Adrenal gland (tissue), 9 donors: ENCODE measurements at regions not wholly inside any gene's neighbourhood (a gene's known extent, or its start where the extent isn't known, plus 50 kb on each side); places are given as distances from the start of the nearest gene placed in this dataset.

Source experiments
- DNase-seq, 7 donors: peaks; one replicate each; pipeline ENCODE4 v3.0.0-alpha.2; 2019 to 2020
- H3K27ac ChIP-seq, 5 donors: fragments of 200-600 bp; sonication (generic) in 4 of 5; 1 replicate in 3 of 5; 2 replicates in 2 of 5; pipeline versions ENCODE4 v1.5.1 to v1.8.0; 2016 to 2020; ENCODE audit warnings: mild to moderate bottlenecking in 1 of 5
- H3K27me3 ChIP-seq: fragments of 200-600 bp; 2 replicates; pipeline ENCODE4 v1.8.0; 2021
- H3K36me3 ChIP-seq, 2 donors: fragments of 200-600 bp; replicated peaks in 1 of 2; 1 replicate in 1 of 2; 2 replicates in 1 of 2; pipeline versions ENCODE4 v1.5.1 to v1.8.0; 2018 to 2022
- H3K4me1 ChIP-seq, 2 donors: fragments of 200-600 bp; replicated peaks in 1 of 2; 1 replicate in 1 of 2; 2 replicates in 1 of 2; pipeline versions ENCODE4 v1.5.1 to v1.8.0; 2018 to 2021
- H3K4me3 ChIP-seq, 4 donors: fragments of 200-600 bp; sonication (generic) in 3 of 4; one replicate each; pipeline ENCODE4 v1.5.1; 2016 to 2018
- H3K9me3 ChIP-seq, 3 donors: fragments of 200-600 bp; sonication (generic) in 1 of 3; replicated peaks in 1 of 3; 1 replicate in 2 of 3; 2 replicates in 1 of 3; pipeline versions ENCODE4 v1.5.1 to v1.8.0; 2016 to 2021
- POLR2A ChIP-seq, 2 donors: fragments of 450-650 bp; IDR thresholded peaks; one replicate each; pipeline ENCODE4 v1.6.1; 2017; ENCODE audit warnings: antibody characterized with exemption in 2 of 2, mild to moderate bottlenecking in 2 of 2, moderate library complexity in 1 of 2
- WGBS, 4 donors: extraction: QIAGEN DNeasy Blood & Tissue Kit in 2 of 4; methylation state at CpG; one replicate each; pipeline versions ENCODE4 v1.1.5 to v1.1.7; 2013 to 2017; 5-methylcytosine and 5-hydroxymethylcytosine counted together
- intact Hi-C, 2 donors: fragments of 100-400 bp; cut with DNase I; formaldehyde crosslinking; loops; one replicate each; pipeline versions ENCODE4 v1.14.1 to v1.15.0; 2022 to 2023
- TF ChIP-seq, protein P1 (sequence below), 6 experiments: fragments of 450-650 bp in 4 of 6; fragments of 200-600 bp in 2 of 6; sonication (generic) in 1 of 6; IDR thresholded peaks; 1 replicate in 5 of 6; 2 replicates in 1 of 6; pipeline versions ENCODE4 v1.5.1 to v1.8.0; 2016 to 2021; ENCODE audit warnings: antibody characterized with exemption in 6 of 6, mild to moderate bottlenecking in 2 of 6, moderate library complexity in 1 of 6
- donor health status: healthy with polysubstance abuse.
- donor health status: Bipolar disorder and iron deficiency.
- donor health status: DM: yes; HTN: yes; CAD: no.
- donor health status: DM: no; HTN: no; CAD: no.
- donor health status: DM: no; HTN: no; CAD: no.

DNA sequence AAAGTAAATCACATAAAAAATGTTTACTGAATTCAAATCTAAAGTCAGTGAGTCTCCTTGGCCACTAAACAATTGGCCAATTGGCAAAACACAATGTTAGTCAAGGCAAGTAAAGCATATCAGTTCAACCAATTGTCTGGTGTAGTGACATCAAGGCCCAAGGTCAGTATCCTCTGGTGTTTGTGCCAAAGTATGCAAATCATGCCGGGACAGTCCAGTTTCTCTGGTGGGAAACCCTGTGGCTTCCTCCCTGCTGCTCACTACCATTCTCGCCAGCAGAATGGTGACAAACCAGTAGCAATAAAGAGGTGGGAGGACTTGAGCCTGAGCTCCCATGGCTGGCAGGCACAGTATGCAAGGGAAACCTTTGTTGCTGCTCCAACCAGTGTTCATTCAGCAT lies 314.9 kb upstream of the FGF13 start:
- no peak overlapping the region for H3K27ac ChIP-seq
- intact Hi-C loops: no loop called here
- TF ChIP-seq POLR2A (IDR thresholded peaks at IDR 0.05): no peak
- TF ChIP-seq, protein P1, sequence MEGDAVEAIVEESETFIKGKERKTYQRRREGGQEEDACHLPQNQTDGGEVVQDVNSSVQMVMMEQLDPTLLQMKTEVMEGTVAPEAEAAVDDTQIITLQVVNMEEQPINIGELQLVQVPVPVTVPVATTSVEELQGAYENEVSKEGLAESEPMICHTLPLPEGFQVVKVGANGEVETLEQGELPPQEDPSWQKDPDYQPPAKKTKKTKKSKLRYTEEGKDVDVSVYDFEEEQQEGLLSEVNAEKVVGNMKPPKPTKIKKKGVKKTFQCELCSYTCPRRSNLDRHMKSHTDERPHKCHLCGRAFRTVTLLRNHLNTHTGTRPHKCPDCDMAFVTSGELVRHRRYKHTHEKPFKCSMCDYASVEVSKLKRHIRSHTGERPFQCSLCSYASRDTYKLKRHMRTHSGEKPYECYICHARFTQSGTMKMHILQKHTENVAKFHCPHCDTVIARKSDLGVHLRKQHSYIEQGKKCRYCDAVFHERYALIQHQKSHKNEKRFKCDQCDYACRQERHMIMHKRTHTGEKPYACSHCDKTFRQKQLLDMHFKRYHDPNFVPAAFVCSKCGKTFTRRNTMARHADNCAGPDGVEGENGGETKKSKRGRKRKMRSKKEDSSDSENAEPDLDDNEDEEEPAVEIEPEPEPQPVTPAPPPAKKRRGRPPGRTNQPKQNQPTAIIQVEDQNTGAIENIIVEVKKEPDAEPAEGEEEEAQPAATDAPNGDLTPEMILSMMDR (IDR thresholded peaks at IDR 0.05): no peak
- no peaks in the 10 kb centered on the region for H3K27me3 ChIP-seq
- no peaks in the 10 kb centered on the region for H3K9me3 ChIP-seq
- WGBS, 4 donors: 51 to 73% (median 66%) methylated on average over 2 of the region's 2 CpGs
- no peaks in the 10 kb centered on the region for H3K4me1 ChIP-seq
- no peak for DNase-seq
- H3K36me3 ChIP-seq: no peaks in the 10 kb centered on the region
- H3K4me3 ChIP-seq: no peak overlapping the region

DNA sequence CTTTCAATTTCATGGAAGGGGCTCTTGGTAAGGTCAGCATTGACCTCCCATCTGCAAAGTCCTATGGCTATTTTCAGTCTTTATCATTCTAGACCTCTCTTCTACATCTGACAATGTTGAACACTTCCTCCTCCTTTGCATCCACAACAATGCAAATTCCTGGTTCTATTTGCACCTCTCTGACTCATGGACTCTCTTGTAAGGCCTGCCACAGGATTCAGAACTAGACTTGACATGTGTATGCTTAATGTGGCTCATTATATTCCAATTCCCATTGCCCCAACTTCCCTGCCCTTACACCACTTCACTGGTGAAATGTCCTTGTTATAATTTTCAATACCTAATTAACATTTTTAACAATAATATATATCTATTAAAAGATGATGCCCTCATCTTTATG lies 314.3 kb upstream of the FGF13 start:
- no peaks in the 10 kb centered on the region for H3K27me3 ChIP-seq
- H3K4me3 ChIP-seq: no peak overlapping the region
- TF ChIP-seq, protein P1 (IDR thresholded peaks at IDR 0.05): no peak
- no peak for TF ChIP-seq POLR2A (IDR thresholded peaks at IDR 0.05)
- intact Hi-C loops: no loop called here
- H3K4me1 ChIP-seq: no peaks in the 10 kb centered on the region
- no peak for DNase-seq
- H3K36me3 ChIP-seq: no peaks in the 10 kb centered on the region
- no peak overlapping the region for H3K27ac ChIP-seq
- no peaks in the 10 kb centered on the region for H3K9me3 ChIP-seq

DNA sequence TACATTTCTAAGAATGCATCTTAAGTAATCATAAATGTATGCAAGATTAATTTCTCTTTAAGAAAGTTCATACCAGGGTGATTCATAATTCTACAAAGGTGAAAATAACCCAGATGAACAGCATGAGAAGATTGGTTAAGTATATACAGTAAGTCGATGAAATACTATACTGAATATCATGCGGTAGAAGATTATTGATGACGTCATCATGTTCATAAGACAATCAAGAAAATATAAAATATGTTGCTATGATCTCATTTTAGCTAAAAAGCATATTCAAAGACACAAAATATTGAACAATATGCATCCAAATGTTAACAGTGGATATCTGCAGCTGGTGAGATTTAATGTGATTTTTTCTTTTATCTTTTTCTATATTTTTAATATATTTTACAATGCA lies 312.0 kb upstream of the FGF13 start:
- Histone ChIP-seq H3K27me3 (no peaks in the 10 kb centered on the region), H3K36me3 (no peaks in the 10 kb centered on the region), H3K4me3 (no peak overlapping the region), H3K4me1 (no peaks in the 10 kb centered on the region), H3K9me3 (no peaks in the 10 kb centered on the region), H3K27ac (no peak overlapping the region)
- no peak for DNase-seq
- 67 to 79% (median 73%) methylated on average over 3 of the region's 3 CpGs for WGBS, 4 donors
- intact Hi-C loops: no loop called here
- TF ChIP-seq, protein P1 (IDR thresholded peaks at IDR 0.05): no peak
- TF ChIP-seq POLR2A (IDR thresholded peaks at IDR 0.05): no peak

DNA sequence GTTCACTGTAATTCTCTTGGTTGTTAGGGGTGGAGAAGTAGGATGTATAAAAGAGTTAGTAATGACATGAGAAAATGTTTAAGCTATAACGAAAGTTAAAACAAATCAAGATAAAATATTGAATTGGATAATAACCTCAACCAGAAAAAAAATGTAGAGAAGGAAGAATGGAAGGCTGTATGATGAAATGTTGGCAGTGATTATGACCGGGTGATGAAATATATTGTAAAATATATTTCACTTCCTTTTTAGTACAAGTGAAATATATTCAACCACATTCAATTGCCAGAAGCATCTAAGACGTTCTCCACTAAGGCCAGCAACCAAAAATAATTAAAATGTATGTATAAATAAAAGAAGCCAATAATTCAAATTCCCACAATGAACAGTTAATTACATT lies 309.3 kb upstream of the FGF13 start:
- Histone ChIP-seq H3K9me3 (peaks cover 0 to 2% (median 0%) of the 10 kb centered on the region in 3 donors), H3K36me3 (no peaks in the 10 kb centered on the region), H3K4me3 (no peak overlapping the region), H3K27ac (no peak overlapping the region), H3K4me1 (no peaks in the 10 kb centered on the region), H3K27me3 (no peaks in the 10 kb centered on the region)
- no peak for DNase-seq
- TF ChIP-seq, protein P1 (IDR thresholded peaks at IDR 0.05): no peak
- TF ChIP-seq POLR2A (IDR thresholded peaks at IDR 0.05): no peak
- intact Hi-C loops: no loop called here
- WGBS, 4 donors: 48 to 53% (median 51%) methylated on average over 3 of the region's 3 CpGs
